ACC112 (cell line): ENCODE measurements at regions not wholly inside any gene's neighbourhood (a gene's known extent, or its start where the extent isn't known, plus 50 kb on each side); places are given as distances from the start of the nearest gene placed in this dataset.
A peak's percentile ranks its signal among the peaks of the same experiment; 100 is the strongest.

Source experiments
- H2AFZ ChIP-seq: fragments of 200-600 bp; sonication (generic); one replicate; pipeline ENCODE4 v1.6.0; 2017; ENCODE audit warnings: antibody characterized with exemption, low read length; ENCODE audit not compliant: unreplicated experiment
- H3K27ac ChIP-seq: fragments of 200-600 bp; sonication (generic); 2 replicates; pipeline ENCODE4 v1.5.1; 2014; ENCODE audit warnings: low read depth, mild to moderate bottlenecking, antibody characterized with exemption, low read length, moderate library complexity
- H3K27me3 ChIP-seq: fragments of 200-600 bp; sonication (generic); 2 replicates; pipeline ENCODE4 v1.6.1; 2014; ENCODE audit warnings: mild to moderate bottlenecking, antibody characterized with exemption, low read length, moderate library complexity, mixed read lengths; ENCODE audit not compliant: insufficient read depth
- H3K36me3 ChIP-seq: fragments of 200-600 bp; sonication (generic); 2 replicates; pipeline ENCODE4 v1.6.1; 2016; ENCODE audit warnings: mild to moderate bottlenecking, antibody characterized with exemption, low read length, moderate library complexity, mixed read lengths; ENCODE audit not compliant: insufficient read depth
- H3K4me1 ChIP-seq: fragments of 200-600 bp; sonication (generic); one replicate; pipeline ENCODE4 v1.6.1; 2016; ENCODE audit warnings: low read length, mixed read lengths; ENCODE audit not compliant: insufficient read depth, unreplicated experiment, control insufficient read depth
- H3K4me3 ChIP-seq: fragments of 200-600 bp; sonication (generic); 2 replicates; pipeline ENCODE4 v1.5.1; 2014; ENCODE audit warnings: mild to moderate bottlenecking, low read depth, low read length
- H3K79me2 ChIP-seq: fragments of 200-600 bp; sonication (generic); one replicate; pipeline ENCODE4 v1.6.0; 2016; ENCODE audit warnings: low read length; ENCODE audit not compliant: control insufficient read depth, unreplicated experiment, insufficient read depth

DNA sequence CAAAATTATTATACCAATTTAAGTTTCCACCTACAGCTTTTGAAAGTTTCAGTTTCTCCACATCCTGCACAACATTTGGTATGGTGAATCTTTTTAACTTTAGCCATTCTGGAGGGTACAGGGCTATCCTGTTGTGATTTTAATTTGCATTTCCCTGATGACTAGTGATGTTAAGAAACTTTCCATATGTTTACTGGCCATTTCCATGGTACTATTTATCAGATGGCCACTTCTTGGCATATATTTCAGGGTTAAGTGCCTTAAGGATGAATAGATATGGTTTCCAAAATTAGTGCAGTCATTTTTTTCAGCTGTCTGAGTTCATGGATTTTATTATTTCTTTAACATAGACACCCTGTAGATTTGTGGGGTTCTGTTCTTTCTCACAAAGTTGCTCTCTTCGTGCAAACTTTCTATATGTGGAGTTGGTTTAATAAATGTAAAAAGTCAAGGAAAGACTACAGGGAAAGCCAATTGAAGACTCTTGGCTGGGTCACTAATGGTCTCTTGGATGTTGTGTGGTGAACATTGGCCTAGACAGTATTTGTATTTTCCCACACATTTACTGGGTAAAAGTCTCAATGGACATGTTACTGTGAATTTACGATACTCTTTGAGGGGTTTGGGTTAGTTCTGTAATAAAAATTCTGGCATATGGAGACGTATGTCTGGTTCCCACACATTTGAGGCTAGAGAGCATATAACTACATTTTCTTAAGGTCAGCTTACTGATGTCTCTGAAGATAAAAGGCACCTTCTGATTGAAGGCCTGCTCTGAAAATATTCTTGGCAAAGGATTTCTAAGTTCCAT lies 147.5 kb upstream of the PDZRN3 start:
- no peaks in the 10 kb centered on the region for H3K36me3 ChIP-seq
- H3K27ac ChIP-seq = no peak overlapping the region
- H3K79me2 ChIP-seq = no peaks in the 10 kb centered on the region
- no peak overlapping the region for H2AFZ ChIP-seq
- no peak overlapping the region for H3K4me3 ChIP-seq
- H3K27me3 ChIP-seq = no peaks in the 10 kb centered on the region
- peaks cover 21% of the 10 kb centered on the region for H3K4me1 ChIP-seq

GRCh38 chr3:73768524-73769308 lies 144.0 kb upstream of the PDZRN3 start:
- Histone ChIP-seq H3K4me1 (peaks cover 25% of the 10 kb centered on the region), H3K27ac (no peak overlapping the region), H3K4me3 (no peak overlapping the region), H2AFZ (peak overlapping the region; percentile 1), H3K36me3 (no peaks in the 10 kb centered on the region), H3K27me3 (no peaks in the 10 kb centered on the region), H3K79me2 (no peaks in the 10 kb centered on the region)

- H3K4me3 ChIP-seq = peak overlapping the region; percentile 73
- H2AFZ ChIP-seq = peak overlapping the region; percentile 96
- peaks cover 25% of the 10 kb centered on the region for H3K4me1 ChIP-seq
- H3K27ac ChIP-seq = peak overlapping the region; percentile 78
- H3K36me3 ChIP-seq = no peaks in the 10 kb centered on the region
- H3K27me3 ChIP-seq = no peaks in the 10 kb centered on the region
- no peaks in the 10 kb centered on the region for H3K79me2 ChIP-seq
Measured at GRCh38 chr3:73766599-73767381, 142.0 kb upstream of the PDZRN3 start.

- H2AFZ ChIP-seq = peak overlapping the region; percentile 96
- H3K27ac ChIP-seq = peak overlapping the region; percentile 78
- no peaks in the 10 kb centered on the region for H3K79me2 ChIP-seq
- peaks cover 25% of the 10 kb centered on the region for H3K4me1 ChIP-seq
- H3K36me3 ChIP-seq = no peaks in the 10 kb centered on the region
- H3K4me3 ChIP-seq = peak overlapping the region; percentile 73; the same call in 1 of the 2 replicates
- H3K27me3 ChIP-seq = no peaks in the 10 kb centered on the region
Measured at GRCh38 chr3:73765878-73766545, 141.3 kb upstream of the PDZRN3 start.

DNA sequence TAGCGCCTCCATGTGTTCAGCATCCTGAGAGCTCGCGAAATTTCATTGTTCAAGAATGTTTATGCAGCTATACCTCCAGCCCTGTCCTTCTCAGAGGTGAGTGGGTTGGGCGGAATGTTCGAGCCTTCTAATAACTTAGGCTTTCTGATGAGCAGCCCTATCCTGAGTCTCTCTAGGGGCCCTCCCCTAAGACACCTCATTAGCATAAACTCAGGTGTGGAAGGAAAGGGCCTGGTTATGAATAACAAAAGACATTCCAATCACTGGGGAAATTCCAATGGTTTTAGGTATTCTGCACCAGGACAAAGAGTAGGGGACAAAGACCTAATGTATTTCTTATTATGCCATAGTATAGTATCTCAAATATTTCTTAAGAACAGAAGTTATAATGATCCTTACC lies 138.1 kb upstream of the PDZRN3 start:
- Histone ChIP-seq H3K36me3 (no peaks in the 10 kb centered on the region), H2AFZ (no peak overlapping the region), H3K27ac (no peak overlapping the region), H3K27me3 (no peaks in the 10 kb centered on the region), H3K4me3 (no peak overlapping the region), H3K4me1 (peaks cover 20% of the 10 kb centered on the region), H3K79me2 (no peaks in the 10 kb centered on the region)

GRCh38 chr3:73759297-73759711 lies 134.6 kb upstream of the PDZRN3 start:
- no peaks in the 10 kb centered on the region for H3K36me3 ChIP-seq
- H3K27ac ChIP-seq = no peak overlapping the region
- no peaks in the 10 kb centered on the region for H3K79me2 ChIP-seq
- H3K27me3 ChIP-seq = no peaks in the 10 kb centered on the region; the same call in 1 of the 2 replicates
- no peaks in the 10 kb centered on the region for H3K4me1 ChIP-seq
- H2AFZ ChIP-seq = peak overlapping the region; percentile 42
- H3K4me3 ChIP-seq = no peak overlapping the region

GRCh38 chr3:73757536-73757935 lies 132.8 kb upstream of the PDZRN3 start:
- H3K4me1 ChIP-seq = no peaks in the 10 kb centered on the region
- no peak overlapping the region for H2AFZ ChIP-seq
- H3K36me3 ChIP-seq = no peaks in the 10 kb centered on the region
- no peaks in the 10 kb centered on the region for H3K79me2 ChIP-seq
- H3K27ac ChIP-seq = no peak overlapping the region
- H3K4me3 ChIP-seq = no peak overlapping the region
- no peaks in the 10 kb centered on the region; the same call in 1 of the 2 replicates for H3K27me3 ChIP-seq

DNA sequence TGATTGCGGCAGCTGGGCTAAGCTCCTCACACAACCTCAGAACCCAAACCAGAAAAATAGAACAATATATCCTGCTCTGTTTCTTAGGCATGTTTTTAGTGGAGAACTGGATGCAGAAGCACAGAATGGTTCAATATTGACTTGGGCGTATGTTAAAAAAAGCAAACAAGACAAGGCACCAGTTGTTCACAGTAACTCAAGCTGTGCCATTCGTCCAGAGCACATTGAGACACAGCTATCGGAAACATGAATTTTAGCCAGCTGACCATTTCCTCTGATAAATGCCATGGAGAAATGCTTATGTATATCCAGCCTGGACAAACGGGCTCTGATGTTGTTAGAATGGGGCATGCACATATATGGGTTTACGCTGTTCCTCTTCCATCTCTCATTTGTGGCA lies 129.2 kb upstream of the PDZRN3 start:
- Histone ChIP-seq H2AFZ (no peak overlapping the region), H3K79me2 (no peaks in the 10 kb centered on the region), H3K4me3 (no peak overlapping the region), H3K36me3 (no peaks in the 10 kb centered on the region), H3K27me3 (no peaks in the 10 kb centered on the region; the same call in 1 of the 2 replicates), H3K27ac (no peak overlapping the region), H3K4me1 (no peaks in the 10 kb centered on the region)

DNA sequence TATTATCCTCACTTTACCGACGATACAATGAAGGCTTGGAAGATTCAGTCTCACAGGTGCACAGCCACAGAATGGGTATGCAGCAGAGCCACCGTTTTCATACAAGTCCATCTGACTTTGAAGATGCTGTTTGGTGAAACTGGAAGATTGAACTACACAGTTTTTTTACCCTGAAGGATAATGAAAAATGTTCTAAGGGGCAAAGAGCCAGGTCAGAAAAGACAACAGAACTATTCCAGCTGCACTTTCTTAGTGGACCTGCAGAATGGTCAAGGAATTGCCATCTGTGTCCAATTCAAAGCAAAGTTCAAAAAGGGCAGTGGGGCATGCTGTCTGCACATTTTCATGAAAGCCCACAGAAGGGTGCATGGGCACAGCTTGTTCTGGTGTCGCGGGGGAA lies 127.6 kb upstream of the PDZRN3 start:
- no peak overlapping the region for H3K27ac ChIP-seq
- H3K79me2 ChIP-seq = no peaks in the 10 kb centered on the region
- no peaks in the 10 kb centered on the region for H3K4me1 ChIP-seq
- no peak overlapping the region for H3K4me3 ChIP-seq
- no peaks in the 10 kb centered on the region for H3K36me3 ChIP-seq
- H3K27me3 ChIP-seq = no peaks in the 10 kb centered on the region; the same call in 1 of the 2 replicates
- H2AFZ ChIP-seq = no peak overlapping the region

DNA sequence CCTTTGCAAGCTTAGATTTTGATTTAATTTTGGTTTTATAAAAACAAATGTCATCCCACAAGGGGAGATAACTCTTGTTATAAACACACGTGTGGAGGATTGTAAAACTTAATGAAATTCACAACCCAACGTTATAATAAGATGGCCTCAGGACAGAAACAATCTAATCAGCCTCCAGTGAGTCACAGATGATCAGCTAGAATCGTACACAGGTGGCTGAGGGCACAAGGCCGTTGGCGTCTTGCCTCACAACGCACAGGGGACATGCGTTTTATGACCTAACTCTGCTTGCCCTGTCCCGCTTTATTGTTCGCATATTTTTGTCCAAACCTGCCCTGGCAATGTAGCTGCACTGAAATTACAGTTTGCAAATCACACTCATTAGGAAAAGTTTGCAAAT lies 121.9 kb upstream of the PDZRN3 start:
- H2AFZ ChIP-seq = no peak overlapping the region
- no peaks in the 10 kb centered on the region for H3K79me2 ChIP-seq
- no peak overlapping the region for H3K27ac ChIP-seq
- no peaks in the 10 kb centered on the region for H3K4me1 ChIP-seq
- H3K27me3 ChIP-seq = no peaks in the 10 kb centered on the region
- H3K4me3 ChIP-seq = no peak overlapping the region
- no peaks in the 10 kb centered on the region for H3K36me3 ChIP-seq
